Heart left ventricle (tissue), 13 donors: ENCODE measurements at regions not wholly inside any gene's neighbourhood (a gene's known extent, or its start where the extent isn't known, plus 50 kb on each side); places are given as distances from the start of the nearest gene placed in this dataset.

ENCODE experiments used
- CTCF ChIP-seq, 12 donors: fragments of 200-600 bp; sonication (generic) in 4 of 12; IDR thresholded peaks; one replicate each; pipeline versions ENCODE4 v1.5.0 to v1.8.0; 2018 to 2022; ENCODE audit warnings: antibody characterized with exemption in 12 of 12, mild to moderate bottlenecking in 5 of 12
- POLR2A ChIP-seq, 2 donors: fragments of 450-650 bp; IDR thresholded peaks; one replicate each; pipeline ENCODE4 v1.6.1; 2017; ENCODE audit warnings: antibody characterized with exemption in 2 of 2, mild to moderate bottlenecking in 2 of 2, moderate library complexity in 2 of 2
- donor health status: ischemic (EF 13 %, LVEDD 7.1; RV severe dilation, severe dysfunction).
- donor health status: DM: no; HTN: yes; CAD: no.
- donor health status: DM: no; HTN: no; CAD: no.
- donor health status: ischemic (EF 25% LVEDD 6.9; RV normal size, moderate dysfunction).
- donor health status: ischemic (EF 25% LVEDD 5.7; RV mildly dilated, moderate dysfunction).
- donor health status: ischemic (EF 35%, LVEDD 5.7; RV mildly dilated, moderate dysfunction).
- donor health status: nonischemic (EF 11% LVEDD 7.7; RV severe dilation, severe dysfunction).
- donor health status: DM: yes; HTN: yes; CAD: no.
- donor health status: PGD.
- donor health status: ischemic (EF 29% LVEDD 5.4; RV normal size, mild dysfunction).
- donor health status: nonischemic (EF 23%, LVEDD 6.1; RV moderate dilation, normal function).

GRCh38 chr20:60400567-60400966 lies 442.3 kb downstream of the CDH26 start:
- TF ChIP-seq POLR2A (IDR thresholded peaks at IDR 0.05) (no peak), CTCF (IDR thresholded peaks at IDR 0.05) (no peak)
